Stimulated activated CD8-positive, alpha-beta memory T cell treated with anti-CD3 and anti-CD28 coated beads, Interleukin-12 subunit alpha, Interleukin-12 subunit beta, amount 100 ng/mL, for 24 hours (primary cell): ENCODE measurements at regions not wholly inside any gene's neighbourhood (a gene's known extent, or its start where the extent isn't known, plus 50 kb on each side); places are given as distances from the start of the nearest gene placed in this dataset.
"Not testable (repeated sequence)": the region's sequence is repeated elsewhere in the genome, so short reads cannot be mapped to it uniquely, and the experiment has no call there.

Source experiments
- DNase-seq: peaks from one replicate; pipeline ENCODE4 v3.0.0-alpha.2; 2020; ENCODE audit errors: extremely low read depth

- DNase-seq = no peak
These were observed 300.6 kb downstream of the SATB1 start for GRCh38 chr3:18124501-18124900.

- no peak for DNase-seq
These were observed 302.9 kb downstream of the SATB1 start for GRCh38 chr3:18122264-18122663.

GRCh38 chr3:18121020-18121419 lies 304.1 kb downstream of the SATB1 start:
- DNase-seq = no peak

DNA sequence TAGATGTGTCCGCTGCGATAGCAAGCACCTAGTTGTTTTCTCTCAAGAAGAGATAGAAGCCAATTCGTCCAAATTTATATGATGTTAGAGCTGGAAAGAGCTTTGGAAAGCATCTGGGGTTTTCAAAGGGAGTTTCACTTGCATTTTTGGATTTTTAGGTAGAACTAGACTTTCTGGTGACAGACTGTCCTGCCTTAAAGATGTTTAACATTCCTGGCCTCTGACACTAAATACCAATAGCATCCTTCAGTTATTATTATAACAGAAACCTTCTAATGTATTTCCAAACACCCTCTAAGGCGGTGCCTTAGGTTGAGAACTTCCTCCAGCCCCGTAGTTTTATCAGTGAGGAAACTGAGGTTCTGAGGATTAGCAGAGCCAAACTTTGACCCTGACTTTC lies 305.3 kb downstream of the SATB1 start:
- DNase-seq = no peak

DNA sequence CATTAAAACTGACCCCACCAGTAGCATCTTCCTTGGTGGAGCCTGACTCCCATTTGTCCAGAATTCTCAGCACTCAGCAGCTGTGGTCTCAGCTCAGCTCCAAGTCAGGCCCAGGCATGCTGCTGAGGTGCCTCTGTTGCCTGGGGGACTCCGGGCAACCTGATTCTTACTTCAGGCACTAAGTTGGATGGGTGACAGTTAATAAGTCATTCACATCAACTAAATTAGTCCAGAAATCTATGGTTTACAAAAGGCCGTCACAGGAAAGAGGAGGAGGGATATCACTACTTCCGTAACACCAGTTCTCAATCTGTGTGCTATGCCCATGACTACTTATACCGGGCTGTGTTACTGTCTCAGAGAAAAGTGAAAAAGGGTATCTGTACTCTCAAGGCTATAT lies 310.2 kb downstream of the SATB1 start:
- DNase-seq = no peak

DNA sequence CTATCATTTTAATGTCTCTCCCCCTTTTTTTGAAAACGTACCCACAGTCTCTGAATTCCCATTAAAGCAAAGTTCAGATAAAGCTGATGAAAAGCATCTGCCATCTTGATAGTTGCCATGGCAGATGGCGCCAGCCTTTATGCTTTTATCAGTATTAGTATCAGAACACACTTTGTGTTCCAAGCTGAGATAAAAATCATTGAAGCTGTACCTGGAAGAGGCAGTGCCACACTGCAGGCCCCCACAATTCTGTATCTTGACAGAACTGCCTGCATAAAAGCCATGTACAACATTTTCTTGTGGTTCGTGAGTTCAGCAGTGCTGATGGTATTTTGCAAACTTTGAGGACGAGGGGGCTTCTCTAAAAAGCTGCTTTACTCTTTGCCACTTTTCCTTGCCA lies 311.7 kb downstream of the SATB1 start:
- no peak for DNase-seq

DNA sequence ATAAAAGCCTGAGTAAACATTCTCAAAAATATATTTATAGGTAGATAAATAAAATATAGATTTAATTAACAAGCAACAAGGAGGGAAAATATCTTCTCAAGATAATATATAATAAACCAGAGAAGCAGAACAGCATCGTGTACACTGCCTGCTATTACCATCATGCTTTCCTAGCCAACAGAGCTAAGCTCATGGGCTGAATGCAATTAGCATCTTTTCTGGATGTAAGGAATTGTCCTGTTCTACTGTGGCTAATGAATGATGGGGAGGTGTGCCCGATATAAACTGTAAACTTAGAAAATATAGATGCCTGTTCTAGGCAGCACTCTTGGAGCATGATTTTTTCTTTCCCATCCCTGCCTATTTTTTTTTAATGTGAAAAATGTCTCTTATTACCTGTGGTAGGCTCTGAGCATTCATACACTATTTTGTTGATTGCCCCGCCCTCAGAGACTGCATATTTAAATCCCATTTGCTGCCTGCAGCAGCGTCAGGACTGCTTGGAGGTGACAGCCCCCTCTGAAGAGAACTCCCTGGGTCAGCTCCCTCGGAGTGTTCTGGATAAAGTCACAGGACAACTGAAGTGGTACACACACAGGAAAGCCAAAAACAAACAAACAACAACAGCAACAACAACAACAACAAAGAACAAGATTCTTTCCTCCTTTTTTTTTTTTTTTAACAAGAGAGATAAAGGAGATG lies 312.3 kb downstream of the SATB1 start:
- no peak for DNase-seq

- no peak for DNase-seq
These were observed 313.3 kb downstream of the SATB1 start for GRCh38 chr3:18111796-18112232.

DNA sequence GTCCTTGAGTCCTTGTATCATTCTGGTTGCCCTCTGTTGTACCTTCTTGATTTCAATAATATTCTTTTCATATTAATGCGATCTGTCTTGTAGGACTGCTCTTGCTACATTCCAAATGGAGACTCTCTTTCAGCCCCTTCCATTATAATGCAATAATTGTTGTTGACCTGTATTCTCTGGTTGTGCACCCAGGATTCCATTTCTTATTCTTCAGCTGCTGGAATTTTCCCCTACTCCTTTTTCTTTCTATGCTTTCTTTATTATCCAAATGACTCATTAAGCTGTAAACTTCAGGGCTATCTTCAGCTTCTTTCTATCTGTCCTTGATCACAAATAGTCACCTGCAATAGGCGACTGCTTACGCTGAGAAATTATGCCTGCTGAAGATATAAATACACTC lies 321.5 kb downstream of the SATB1 start:
- no peak for DNase-seq

GRCh38 chr3:18100121-18100520 lies 325.0 kb downstream of the SATB1 start:
- DNase-seq = no peak

DNA sequence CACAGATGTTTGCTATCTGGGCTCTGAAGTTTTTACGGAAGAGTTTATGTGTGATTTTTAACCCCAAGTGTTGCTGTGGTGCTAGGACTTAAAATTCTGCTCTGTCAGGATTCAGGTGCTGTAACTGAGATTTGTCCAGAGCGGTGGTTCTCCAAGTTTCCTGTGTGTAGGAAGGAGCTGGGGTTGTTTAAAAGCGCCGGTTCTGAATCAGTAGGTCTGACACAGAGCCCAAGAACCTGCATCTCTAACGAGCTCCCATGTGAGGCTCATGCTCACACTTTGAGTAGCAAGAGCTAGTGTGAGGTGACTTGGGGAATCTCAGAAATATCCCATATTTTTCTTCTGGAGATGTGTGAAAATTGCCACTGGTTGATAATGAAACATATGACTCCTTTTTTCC lies 325.5 kb downstream of the SATB1 start:
- no peak for DNase-seq

- DNase-seq = peak; percentile 24
These were observed 326.1 kb downstream of the SATB1 start for GRCh38 chr3:18098960-18099587.

- no peak for DNase-seq
These were observed 327.1 kb downstream of the SATB1 start for GRCh38 chr3:18097989-18098388.

- DNase-seq = no peak
These were observed 327.7 kb downstream of the SATB1 start for GRCh38 chr3:18097473-18097872.

GRCh38 chr3:18092726-18093125 lies 332.4 kb downstream of the SATB1 start:
- DNase-seq = no peak

DNA sequence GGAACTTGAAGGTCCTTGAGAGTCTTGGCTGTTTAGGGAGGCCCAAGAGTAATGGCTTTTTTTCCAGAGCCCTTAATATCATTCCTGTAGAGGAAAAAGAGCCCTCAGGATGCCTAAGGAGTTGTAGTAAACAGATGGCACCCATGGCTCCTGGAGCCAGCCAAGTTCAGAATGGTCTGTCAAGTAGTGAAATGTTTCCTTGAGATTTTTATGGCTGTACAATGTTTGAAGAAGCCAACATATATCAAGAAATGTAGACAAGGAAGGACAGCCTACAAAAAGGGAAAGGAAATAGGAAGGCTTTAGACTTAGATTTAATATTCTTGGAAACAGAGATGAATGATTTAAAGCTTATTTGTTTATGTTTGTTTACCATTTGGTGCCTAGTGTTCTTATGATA lies 334.8 kb downstream of the SATB1 start:
- no peak for DNase-seq

DNA sequence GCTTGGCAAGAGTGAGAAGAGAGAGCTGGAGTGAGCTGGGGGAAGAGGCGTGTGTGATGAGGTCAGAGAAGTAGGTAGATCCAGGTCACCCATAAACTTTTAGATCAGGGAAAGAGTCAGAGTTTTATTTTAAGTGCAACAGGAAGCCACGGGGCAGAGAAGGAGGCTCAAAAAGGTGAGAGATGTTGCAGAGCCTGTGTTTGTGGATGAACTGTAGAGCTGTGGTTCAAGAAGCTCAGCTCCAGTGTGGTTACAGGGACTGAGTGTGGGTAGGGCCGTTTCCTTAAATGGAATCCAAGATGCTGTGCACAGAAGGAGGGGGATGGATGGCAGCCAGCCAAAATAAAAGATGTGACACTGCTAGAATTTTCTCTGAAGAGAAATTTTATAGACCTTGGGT lies 337.2 kb downstream of the SATB1 start:
- no peak for DNase-seq

DNA sequence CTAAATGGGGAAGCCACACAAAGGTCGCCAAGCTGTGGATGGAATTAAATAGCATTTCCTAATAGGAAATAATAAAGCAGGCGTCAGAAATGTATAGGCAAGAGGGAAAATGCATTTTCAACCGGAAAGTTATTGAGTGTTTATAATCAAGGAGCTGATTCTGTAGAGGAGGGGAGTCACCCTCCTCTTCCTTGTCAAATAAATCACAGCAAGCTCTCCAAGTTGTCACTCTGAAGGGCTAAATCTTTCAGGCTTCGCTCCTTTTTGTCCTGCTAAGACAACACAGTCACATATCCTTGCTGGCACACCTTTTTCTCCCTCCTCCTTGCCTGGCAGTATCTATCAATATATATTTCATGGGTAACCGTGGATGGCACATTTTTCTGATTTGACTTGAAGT lies 338.4 kb downstream of the SATB1 start:
- DNase-seq = no peak

- DNase-seq = no peak
These were observed 339.1 kb downstream of the SATB1 start for GRCh38 chr3:18086078-18086477.

- DNase-seq = no peak
These were observed 339.7 kb downstream of the SATB1 start for GRCh38 chr3:18085429-18085828.

DNA sequence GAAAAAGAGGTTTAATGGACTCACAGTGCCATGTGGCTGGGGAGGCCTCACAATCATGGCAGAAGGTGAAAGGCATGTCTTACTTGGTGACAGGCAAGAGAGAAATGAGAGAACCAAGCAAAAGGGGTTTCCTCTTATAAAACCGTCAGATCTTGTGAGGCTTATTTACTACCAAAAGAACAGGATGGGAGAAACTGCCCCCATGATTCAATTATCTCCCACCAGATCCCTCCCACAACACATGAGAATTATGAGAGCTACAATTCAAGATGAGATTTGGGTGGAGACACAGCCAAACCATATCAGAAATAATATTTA lies 340.8 kb upstream of the TBC1D5 start:
- not testable (repeated sequence) for DNase-seq

GRCh38 chr3:18082551-18083272 lies 340.3 kb upstream of the TBC1D5 start:
- no peak for DNase-seq

- no peak for DNase-seq
These were observed 337.8 kb upstream of the TBC1D5 start for GRCh38 chr3:18080198-18080689.
